Stimulated activated CD4-positive, alpha-beta T cell treated with anti-CD3 and anti-CD28 coated beads, Interleukin-1b, Interleukin-23, amount 100 ng/mL, for 1 hour (primary cell): ENCODE measurements at regions not wholly inside any gene's neighbourhood (a gene's known extent, or its start where the extent isn't known, plus 50 kb on each side); places are given as distances from the start of the nearest gene placed in this dataset.
"Not testable (repeated sequence)": the region's sequence is repeated elsewhere in the genome, so short reads cannot be mapped to it uniquely, and the experiment has no call there.

Experiments used
- DNase-seq, 2 donors: peaks; one replicate each; pipeline ENCODE4 v3.0.0-alpha.2; 2020; ENCODE audit warnings: low read depth in 2 of 2

DNA sequence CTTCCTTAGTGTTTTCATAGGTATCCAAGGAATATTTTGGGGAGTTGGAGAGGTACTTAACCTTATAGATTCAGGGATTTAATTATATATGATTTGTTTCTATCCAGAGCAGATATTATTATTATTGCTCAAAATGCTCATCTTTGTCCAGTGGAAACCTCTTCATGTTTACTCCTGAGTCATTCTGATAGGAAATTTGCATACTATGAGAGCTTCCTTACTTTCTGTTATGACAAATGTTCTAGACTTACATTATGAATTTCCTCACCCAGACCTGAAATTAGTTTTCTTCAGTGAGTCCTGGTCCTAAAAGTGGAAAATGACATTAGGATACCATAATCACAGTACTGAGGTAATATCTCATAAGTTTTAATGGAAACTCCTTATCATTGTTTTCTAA lies 57.5 kb upstream of the PLPPR5 start:
- no peak for DNase-seq

GRCh38 chr1:99069146-99069545 lies 64.5 kb upstream of the PLPPR5 start:
- DNase-seq: no peak

- DNase-seq: not testable (repeated sequence)
Measured at GRCh38 chr1:99078529-99078928, 73.9 kb upstream of the PLPPR5 start.

GRCh38 chr1:99082366-99082765 lies 77.7 kb upstream of the PLPPR5 start:
- DNase-seq: no peak

DNA sequence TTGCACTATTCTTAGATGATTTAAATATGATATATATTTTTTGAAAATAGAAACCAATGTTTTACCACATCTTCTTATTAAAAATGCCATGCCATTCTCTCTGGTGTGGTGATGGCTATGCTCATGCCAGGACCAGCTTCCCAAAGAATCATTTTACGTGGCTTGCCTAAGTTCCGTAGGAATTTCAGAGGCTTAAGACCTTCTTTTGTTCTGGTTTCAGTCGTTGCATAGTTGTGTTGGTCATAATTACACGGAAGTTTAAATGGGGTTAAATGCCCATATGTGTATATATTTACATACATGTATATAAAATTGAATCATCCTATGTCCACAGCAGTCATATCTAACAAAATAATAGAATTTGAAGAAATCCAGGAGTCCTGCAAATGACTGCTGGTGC lies 78.7 kb upstream of the PLPPR5 start:
- no peak for DNase-seq

DNA sequence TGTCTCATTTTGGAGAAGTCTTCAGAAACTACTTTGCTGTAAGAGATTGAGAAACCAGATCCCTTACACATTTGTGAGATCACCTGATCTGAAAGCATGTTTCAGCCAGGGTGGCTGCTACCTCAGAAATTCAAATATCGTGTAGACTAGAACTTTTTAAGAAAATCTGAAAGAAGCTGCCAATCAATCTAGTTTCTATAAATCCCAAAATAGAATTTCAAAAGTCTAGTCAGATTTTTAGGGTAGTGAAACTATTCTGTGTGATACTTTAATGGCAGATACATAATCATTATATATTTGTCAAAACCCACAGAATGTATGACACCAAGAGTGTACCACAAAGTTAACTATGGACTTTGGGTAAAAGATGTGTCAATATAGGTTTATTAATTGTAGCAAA lies 79.9 kb upstream of the PLPPR5 start:
- DNase-seq: no peak

GRCh38 chr1:99086057-99086456 lies 81.4 kb upstream of the PLPPR5 start:
- no peak for DNase-seq

DNA sequence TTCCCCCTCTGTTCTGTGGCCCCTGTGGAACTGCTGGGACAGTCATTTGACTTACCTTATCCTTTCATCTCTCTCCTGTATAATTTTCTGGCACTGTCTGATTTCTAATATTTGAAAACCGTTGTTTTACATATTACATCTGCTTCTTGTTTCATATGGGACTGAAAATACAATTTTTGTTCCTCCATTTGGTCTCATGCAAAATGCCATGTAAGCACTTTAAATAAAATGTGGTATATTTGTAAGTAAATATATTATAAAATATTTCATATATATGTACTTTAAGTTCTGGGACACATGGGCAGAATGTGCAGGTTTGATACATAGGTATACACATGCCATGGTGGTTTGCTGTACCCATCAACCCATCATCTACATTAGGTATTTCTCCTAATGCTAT lies 93.9 kb upstream of the PLPPR5 start:
- no peak for DNase-seq

DNA sequence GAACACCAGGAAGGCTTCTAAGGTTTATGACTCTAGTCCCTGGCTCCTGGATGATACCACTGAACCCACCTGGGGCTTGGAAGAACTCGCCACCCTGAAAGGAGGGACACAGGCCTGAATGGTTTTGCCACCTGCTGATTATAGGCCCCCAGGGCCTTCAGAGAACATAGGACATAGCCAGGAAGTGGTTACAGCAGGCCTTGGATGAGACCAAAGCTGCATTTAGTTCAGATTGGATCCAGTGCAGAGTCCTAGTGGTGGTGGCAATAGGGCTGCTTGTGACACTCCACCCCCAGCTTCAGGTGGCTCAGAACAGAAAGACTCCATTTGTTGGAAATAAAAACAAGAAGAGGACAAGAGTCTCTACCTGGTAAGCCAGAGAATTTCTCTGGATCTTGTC lies 101.6 kb upstream of the PLPPR5 start:
- DNase-seq: no peak

DNA sequence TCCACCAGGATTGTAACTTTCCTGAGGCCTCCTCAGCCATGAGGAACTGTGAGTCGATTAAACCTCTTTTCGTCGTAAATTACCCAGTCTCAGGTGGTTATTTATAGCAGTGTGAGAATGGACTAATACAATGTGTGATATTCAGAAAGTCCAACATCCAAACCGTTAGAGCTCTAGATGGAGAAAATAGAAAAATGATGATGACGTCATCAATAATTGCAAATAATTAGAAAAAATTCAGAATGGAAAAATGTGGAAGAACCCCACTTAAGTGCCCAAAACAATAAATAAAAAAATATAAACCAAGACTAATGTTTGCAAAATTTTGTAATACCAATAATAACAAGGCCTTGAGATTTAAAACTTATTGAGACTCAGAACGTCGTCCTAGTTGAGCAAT lies 103.0 kb upstream of the PLPPR5 start:
- DNase-seq: no peak

DNA sequence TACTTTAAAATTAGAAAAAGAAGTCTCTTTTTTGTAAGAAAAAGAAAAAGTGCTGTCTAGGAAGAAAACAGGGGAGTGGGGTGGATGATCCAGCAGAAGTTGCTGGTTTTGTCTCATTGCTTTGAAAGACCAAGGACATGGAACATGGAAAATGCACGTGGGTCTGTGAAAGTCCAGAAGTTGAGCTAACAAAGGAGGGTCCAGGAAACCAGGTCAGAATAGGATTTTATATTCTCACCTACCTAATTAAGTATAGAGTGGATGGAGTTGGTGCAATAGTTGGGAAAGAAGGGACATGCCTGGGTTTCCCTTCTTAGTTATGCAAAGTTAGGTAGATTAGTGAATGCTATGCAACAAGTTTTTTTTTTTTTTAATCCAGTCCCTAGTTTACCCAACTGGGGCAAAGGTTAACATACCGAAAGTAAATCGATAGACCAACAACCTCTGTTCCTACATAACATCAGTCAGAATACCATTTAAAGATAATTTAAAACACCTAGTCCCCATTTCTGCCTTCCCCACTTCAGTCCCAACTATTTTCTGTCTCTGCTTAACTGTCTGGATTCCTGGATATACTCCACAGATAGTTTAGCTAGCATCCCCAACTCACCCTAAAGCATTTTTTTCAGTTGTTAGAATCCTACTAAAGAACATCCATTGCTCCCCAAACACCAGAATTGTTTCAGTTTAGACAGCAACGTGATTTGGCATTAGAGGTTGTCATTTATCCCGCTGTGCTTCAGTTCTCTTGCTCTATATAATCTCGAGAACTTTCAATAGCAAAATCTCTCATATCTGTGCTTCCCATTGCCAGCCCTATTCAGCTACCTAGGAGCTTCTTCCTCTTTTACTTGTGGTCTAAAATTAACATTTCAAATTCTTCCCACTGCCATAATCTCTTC lies 105.7 kb upstream of the PLPPR5 start:
- DNase-seq: no peak

DNA sequence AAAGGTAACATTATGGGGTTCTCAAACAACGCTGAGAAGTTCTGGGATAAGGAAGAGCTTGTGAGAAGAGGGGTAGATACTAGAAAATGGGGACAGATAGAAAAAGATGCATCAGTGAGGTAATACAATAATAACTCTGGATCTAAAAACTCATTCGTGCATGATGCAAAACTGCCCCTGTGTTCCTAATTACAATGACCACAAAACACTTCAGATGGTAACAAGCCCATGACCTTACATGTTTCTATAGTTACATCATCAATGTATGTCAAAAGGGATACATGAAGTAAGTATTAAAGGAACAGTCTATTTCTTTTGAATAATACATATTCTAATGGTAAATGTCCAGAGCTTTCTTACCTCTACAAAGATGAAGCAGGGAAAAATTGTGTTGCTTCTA lies 110.6 kb upstream of the PLPPR5 start:
- no peak for DNase-seq

DNA sequence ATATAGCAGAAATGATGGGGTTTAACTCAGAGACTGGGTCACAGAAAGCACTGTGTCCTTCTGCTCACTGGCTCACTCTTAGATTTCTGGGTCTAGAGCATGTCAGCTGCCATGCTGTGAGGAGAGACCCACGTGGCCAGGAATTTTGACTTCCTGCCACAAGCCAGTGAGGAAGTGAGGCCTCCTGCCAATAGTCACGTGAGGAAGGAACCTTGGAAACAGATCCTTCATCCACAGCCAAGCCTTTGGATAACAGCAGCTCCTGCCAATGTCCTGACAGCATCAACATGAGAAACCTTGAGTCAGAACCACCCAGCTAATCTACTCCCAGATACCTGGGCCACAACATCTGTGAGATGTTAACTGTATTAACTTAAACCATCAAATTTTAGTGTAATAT lies 114.5 kb upstream of the PLPPR5 start:
- DNase-seq: no peak

- DNase-seq: no peak
Measured at GRCh38 chr1:99122039-99122438, 117.4 kb upstream of the PLPPR5 start.

DNA sequence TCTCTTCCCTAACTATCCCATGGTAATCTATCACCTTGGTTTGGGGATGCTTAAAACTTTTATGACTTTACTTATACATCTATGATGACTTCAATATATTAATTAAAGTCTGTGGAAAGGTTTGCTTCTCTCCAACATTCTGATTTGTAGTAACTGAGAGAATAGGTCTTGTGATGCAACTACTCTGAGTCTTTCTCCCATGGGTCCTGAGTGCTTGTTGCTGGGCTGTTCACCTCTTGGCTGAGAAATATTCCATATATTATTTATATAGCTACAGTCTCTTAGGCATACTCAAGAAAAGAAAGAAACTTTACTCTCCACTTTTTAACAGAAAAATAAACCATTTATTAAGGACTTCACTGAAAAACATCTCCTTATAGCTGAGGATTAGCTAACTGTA lies 119.3 kb upstream of the PLPPR5 start:
- DNase-seq: no peak

GRCh38 chr1:99131546-99131945 lies 126.9 kb upstream of the PLPPR5 start:
- no peak for DNase-seq

DNA sequence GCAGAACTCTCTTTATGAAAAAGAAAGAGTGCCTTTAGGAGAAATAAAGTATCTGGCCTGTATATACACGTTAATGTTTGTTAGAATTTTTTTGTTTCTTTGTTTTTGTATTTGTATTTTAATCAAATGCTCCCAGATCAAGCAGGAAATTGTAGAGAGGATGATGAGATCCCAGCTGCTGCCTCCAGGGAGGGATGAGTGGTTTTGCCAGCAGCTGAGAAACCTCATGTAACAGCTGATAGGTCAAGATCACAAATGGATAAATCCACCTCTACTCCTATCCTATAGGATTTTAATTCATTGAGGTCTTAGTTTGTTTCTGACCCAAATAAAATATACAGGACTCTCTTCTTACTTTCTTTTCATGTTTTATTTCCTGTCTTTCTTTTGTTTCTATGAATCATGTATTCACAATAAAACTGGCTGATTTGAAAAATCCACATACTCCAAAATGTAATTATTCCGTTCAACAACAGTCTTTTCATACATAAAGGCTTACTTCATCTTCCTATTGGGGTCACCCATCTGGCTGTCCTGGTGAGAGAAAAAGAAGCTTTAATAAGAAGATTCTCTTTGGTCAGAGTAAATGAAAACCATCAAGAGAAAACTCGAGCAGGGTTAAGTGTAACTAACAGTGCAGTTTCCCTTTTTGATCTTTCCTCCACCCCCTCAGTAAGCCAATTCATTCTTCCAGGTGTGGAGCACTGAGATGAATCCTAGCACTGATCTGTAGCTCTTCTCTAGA lies 129.3 kb upstream of the PLPPR5 start:
- no peak for DNase-seq

- no peak for DNase-seq
Measured at GRCh38 chr1:99137554-99138206, 126.6 kb upstream of the PLPPR4 start.

DNA sequence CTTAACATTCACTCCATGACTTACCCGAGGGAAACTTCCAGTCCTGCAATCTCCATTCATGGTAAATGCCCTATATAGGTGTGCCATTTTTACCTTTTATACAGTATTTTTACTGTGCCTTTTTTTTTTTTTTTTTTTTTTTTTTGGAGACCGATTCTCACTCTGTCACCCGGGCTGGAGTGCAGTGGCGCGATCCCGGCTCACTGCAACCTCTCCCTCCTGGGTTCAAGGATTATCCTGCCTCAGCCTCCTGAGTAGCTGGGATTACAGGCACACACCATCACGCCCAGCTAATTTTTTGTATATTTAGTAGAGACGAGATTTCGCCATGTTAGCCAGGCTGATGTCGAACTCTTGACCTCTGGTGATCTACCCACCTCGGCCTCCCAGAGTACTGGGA lies 124.4 kb upstream of the PLPPR4 start:
- DNase-seq: no peak

- DNase-seq: no peak
Measured at GRCh38 chr1:99146129-99146848, 118.0 kb upstream of the PLPPR4 start.

- DNase-seq: no peak
Measured at GRCh38 chr1:99149952-99150351, 114.3 kb upstream of the PLPPR4 start.

- DNase-seq: no peak
Measured at GRCh38 chr1:99152132-99152531, 112.2 kb upstream of the PLPPR4 start.
